ENCODE measurements at regions not wholly inside any gene's neighbourhood (a gene's known extent, or its start where the extent isn't known, plus 50 kb on each side); places are given as distances from the start of the nearest gene placed in this dataset.

DNA sequence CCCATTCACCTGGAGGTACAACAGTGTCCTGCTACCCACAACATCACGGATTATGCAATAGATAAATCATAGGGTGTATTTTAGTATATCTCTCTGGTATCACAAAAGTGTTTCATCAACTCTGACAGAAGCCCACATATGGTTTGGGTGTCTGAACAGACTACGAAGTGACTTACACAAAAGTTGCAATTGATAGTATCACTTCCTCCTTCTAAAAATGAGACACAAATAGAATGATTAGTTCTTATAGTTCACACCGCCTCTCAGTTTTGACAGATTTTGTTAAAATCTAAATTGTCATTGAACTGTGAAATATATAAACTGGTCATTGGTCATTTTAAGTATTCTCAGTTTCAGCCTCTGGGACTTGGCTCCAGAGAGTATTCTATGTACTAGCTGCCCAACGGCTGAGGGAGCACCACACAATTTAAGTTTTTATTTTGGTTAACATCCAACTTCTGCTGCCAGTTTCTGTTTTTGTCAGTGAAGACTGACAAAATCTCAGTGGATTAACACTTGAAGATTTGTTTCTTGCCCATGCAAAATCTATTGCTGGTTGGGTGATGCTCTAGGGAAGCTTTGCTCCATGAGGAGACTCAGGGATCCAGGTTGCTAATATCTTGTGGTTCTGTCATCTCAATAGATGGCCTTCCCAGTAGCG, 113.8 kb upstream of the PUDP start:
- Histone ChIP-seq H3K9me3 (ENCODE audit: insufficient read depth, low read depth) (no peaks in the 10 kb centered on the region), H2AFZ (no peak overlapping the region), H3F3A (ENCODE audit: insufficient read depth, low read depth) (no peaks in the 10 kb centered on the region), H3K4me3 (no peak overlapping the region), H3K36me3 (ENCODE audit: low read depth) (no peaks in the 10 kb centered on the region), H4K20me1 (ENCODE audit: insufficient read depth) (no peaks in the 10 kb centered on the region), H3K79me2 (ENCODE audit: low read depth) (no peaks in the 10 kb centered on the region), H3K27ac (no peak overlapping the region), H3K27me3 (ENCODE audit: insufficient read depth, low read depth) (no peaks in the 10 kb centered on the region), H3K4me1 (replicated peaks; ENCODE audit: insufficient read depth) (no peaks in the 10 kb centered on the region), H3K4me2 (no peak overlapping the region), H3K9me2 (ENCODE audit: insufficient read depth) (no peaks in the 10 kb centered on the region)
- intact Hi-C loops (cut with micrococcal nuclease; ENCODE audit: unreplicated experiment) = no loop called here
- ChIA-PET CTCF (no interaction called here), POLR2A (ENCODE audit: unreplicated experiment) (no interaction called here)
- no peak for DNase-seq
- no TSS peak for BruUV-seq (replicated peaks)
- no peak for TF ChIP-seq EZH2 (IDR thresholded peaks at IDR 0.05; ENCODE audit: low read depth)
- TF ChIP-seq, protein P1, sequence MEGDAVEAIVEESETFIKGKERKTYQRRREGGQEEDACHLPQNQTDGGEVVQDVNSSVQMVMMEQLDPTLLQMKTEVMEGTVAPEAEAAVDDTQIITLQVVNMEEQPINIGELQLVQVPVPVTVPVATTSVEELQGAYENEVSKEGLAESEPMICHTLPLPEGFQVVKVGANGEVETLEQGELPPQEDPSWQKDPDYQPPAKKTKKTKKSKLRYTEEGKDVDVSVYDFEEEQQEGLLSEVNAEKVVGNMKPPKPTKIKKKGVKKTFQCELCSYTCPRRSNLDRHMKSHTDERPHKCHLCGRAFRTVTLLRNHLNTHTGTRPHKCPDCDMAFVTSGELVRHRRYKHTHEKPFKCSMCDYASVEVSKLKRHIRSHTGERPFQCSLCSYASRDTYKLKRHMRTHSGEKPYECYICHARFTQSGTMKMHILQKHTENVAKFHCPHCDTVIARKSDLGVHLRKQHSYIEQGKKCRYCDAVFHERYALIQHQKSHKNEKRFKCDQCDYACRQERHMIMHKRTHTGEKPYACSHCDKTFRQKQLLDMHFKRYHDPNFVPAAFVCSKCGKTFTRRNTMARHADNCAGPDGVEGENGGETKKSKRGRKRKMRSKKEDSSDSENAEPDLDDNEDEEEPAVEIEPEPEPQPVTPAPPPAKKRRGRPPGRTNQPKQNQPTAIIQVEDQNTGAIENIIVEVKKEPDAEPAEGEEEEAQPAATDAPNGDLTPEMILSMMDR (conservative IDR thresholded peaks at IDR 0.05) = no peak

- Histone ChIP-seq H3F3A (ENCODE audit: insufficient read depth, low read depth) (peaks cover 24% of the 10 kb centered on the region), H3K4me2 (no peak overlapping the region), H3K79me2 (ENCODE audit: low read depth) (0 out of 2 replicates have a peak, but pooled peaks cover 4% of the 10 kb centered on the region), H2AFZ (no peak overlapping the region), H4K20me1 (ENCODE audit: insufficient read depth) (no peaks in the 10 kb centered on the region), H3K9me2 (ENCODE audit: insufficient read depth) (no peaks in the 10 kb centered on the region), H3K27ac (no peak overlapping the region), H3K4me1 (replicated peaks; ENCODE audit: insufficient read depth) (peaks cover 38% of the 10 kb centered on the region), H3K36me3 (ENCODE audit: low read depth) (0 out of 2 replicates have a peak, but pooled peaks cover 9% of the 10 kb centered on the region), H3K27me3 (ENCODE audit: insufficient read depth, low read depth) (no peaks in the 10 kb centered on the region), H3K9me3 (ENCODE audit: insufficient read depth, low read depth) (no peaks in the 10 kb centered on the region; the same call in 1 of the 2 replicates), H3K4me3 (no peak overlapping the region)
- CTCF ChIA-PET = no interaction called here
- intact Hi-C loops (cut with micrococcal nuclease; ENCODE audit: unreplicated experiment) = no loop called here
- no peak for DNase-seq
- POLR2A ChIA-PET (ENCODE audit: unreplicated experiment) = no interaction called here
- BruUV-seq (replicated peaks) = no TSS peak
- TF ChIP-seq EZH2 (IDR thresholded peaks at IDR 0.05; ENCODE audit: low read depth) = no peak
- TF ChIP-seq, protein P1 (conservative IDR thresholded peaks at IDR 0.05) = no peak
These were observed 106.2 kb upstream of the PUDP start for GRCh38 chrX:7254144-7254543.

DNA sequence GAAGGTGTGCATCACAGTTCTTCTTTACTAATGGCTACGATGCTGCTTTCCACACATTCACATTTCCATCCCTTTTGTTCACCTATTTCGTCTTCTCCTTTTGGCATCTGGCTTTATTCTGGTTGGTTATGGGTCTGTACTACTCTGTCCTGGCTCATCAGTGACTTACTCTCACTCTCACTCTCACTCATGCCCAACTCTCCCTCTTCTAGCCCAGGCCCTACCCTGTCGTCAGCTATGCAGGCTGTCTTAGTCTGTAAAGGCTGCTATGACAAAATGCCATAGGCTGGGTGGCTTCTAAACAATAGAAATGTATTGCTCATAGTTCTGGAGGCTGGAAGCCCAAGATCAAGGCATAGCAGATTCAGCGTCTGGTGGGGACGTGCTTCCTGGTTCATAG, 105.6 kb upstream of the PUDP start:
- Histone ChIP-seq H3K4me3 (no peak overlapping the region), H3K9me3 (ENCODE audit: insufficient read depth, low read depth) (no peaks in the 10 kb centered on the region; the same call in 1 of the 2 replicates), H2AFZ (no peak overlapping the region), H3K4me2 (0 out of 2 replicates have a peak overlapping the region, but pooled peaks have one; percentile 0), H3K4me1 (replicated peaks; ENCODE audit: insufficient read depth) (peaks cover 38% of the 10 kb centered on the region), H3K9me2 (ENCODE audit: insufficient read depth) (no peaks in the 10 kb centered on the region), H3K27me3 (ENCODE audit: insufficient read depth, low read depth) (no peaks in the 10 kb centered on the region), H3K79me2 (ENCODE audit: low read depth) (0 out of 2 replicates have a peak, but pooled peaks cover 4% of the 10 kb centered on the region), H3K36me3 (ENCODE audit: low read depth) (0 out of 2 replicates have a peak, but pooled peaks cover 9% of the 10 kb centered on the region), H3F3A (ENCODE audit: insufficient read depth, low read depth) (peaks cover 24% of the 10 kb centered on the region), H3K27ac (peak overlapping the region; percentile 77), H4K20me1 (ENCODE audit: insufficient read depth) (no peaks in the 10 kb centered on the region)
- intact Hi-C loops (cut with micrococcal nuclease; ENCODE audit: unreplicated experiment) = no loop called here
- TF ChIP-seq, protein P1 (conservative IDR thresholded peaks at IDR 0.05) = no peak
- TF ChIP-seq EZH2 (IDR thresholded peaks at IDR 0.05; ENCODE audit: low read depth) = no peak
- no peak for DNase-seq
- no TSS peak for BruUV-seq (replicated peaks)
- ChIA-PET POLR2A (ENCODE audit: unreplicated experiment) (no interaction called here), CTCF (no interaction called here)
